ENCODE measurements at regions not wholly inside any gene's neighbourhood (a gene's known extent, or its start where the extent isn't known, plus 50 kb on each side); places are given as distances from the start of the nearest gene placed in this dataset.
"Not testable (repeated sequence)": the region's sequence is repeated elsewhere in the genome, so short reads cannot be mapped to it uniquely, and the experiment has no call there.

DNA sequence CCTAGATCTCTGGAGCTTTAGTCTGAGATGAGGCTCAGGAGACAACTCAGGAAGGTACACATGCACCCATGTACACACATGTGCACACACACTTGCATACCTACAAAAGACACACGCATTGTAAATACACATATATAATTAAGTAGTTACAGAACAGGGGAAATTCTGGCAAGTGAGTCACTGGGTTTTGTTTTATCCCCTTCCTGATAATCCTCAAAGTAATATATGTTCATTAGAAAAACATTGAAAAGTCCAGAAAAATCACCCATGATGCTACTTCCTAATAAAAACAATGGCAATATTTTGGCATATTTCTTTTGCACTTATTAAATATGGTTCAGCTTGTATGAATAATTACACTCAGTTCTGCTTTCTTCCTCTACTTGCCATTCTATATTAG is 115.3 kb upstream of the ECI2 start:
- no peak overlapping the region for H3K4me3 ChIP-seq (ENCODE audit: low read depth, poor library complexity, severe bottlenecking)
- no peak for DNase-seq (ENCODE audit: low spot score in 2 of 2)
- intact Hi-C loops (cut with DNase I; ENCODE audit: low total_unique reads): no loop called here
- WGBS, 2 donors: 84 to 94% methylated on average over 1 of the region's 1 CpG
- TF ChIP-seq POLR2A (IDR thresholded peaks at IDR 0.05): no peak
- TF ChIP-seq, protein P1, sequence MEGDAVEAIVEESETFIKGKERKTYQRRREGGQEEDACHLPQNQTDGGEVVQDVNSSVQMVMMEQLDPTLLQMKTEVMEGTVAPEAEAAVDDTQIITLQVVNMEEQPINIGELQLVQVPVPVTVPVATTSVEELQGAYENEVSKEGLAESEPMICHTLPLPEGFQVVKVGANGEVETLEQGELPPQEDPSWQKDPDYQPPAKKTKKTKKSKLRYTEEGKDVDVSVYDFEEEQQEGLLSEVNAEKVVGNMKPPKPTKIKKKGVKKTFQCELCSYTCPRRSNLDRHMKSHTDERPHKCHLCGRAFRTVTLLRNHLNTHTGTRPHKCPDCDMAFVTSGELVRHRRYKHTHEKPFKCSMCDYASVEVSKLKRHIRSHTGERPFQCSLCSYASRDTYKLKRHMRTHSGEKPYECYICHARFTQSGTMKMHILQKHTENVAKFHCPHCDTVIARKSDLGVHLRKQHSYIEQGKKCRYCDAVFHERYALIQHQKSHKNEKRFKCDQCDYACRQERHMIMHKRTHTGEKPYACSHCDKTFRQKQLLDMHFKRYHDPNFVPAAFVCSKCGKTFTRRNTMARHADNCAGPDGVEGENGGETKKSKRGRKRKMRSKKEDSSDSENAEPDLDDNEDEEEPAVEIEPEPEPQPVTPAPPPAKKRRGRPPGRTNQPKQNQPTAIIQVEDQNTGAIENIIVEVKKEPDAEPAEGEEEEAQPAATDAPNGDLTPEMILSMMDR (IDR thresholded peaks at IDR 0.05): no peak

DNA sequence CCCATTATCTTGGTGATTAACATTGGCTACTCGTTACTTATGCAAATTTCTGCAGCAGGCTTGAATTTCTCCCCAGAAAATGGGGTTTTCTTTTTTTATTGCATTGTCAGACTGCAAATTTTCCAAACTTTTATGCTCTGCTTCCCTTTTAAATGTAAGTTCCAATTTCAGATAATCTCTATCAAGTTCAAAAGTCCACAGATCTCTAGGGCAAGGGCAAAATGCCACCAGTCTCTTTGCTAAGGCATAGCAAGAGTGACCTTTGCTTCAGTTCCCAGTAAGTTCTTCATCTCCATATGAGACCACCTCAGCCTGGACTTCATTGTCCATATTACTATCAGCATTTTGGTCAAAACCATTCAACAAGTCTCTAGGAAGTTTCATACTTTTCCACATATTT is 108.5 kb upstream of the ECI2 start:
- DNase-seq (ENCODE audit: low spot score in 2 of 2); H3K4me3 ChIP-seq (ENCODE audit: low read depth, poor library complexity, severe bottlenecking); intact Hi-C loops (cut with DNase I; ENCODE audit: low total_unique reads): not testable (repeated sequence)
- WGBS, 2 donors: 90 to 94% methylated on average over 1 of the region's 1 CpG

DNA sequence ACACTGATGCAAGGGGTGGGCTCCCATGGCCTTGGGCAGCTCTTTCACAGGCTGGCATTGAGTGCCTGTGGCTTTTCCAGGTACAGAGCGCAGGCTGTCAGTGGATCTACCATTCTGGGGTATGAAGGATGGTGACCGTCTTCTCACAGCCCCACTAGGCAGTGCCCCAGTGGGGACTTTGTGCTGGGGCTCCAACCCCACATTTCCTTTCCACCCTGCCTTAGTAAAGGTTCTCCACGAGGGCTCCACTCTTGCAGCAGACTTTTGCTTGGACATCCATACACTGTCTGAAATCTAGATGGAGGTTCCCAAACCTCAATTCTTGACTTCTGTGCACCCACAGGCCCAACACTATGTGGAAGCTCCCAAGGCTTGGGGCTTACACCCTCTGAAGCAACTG is 107.9 kb upstream of the ECI2 start:
- intact Hi-C loops (cut with DNase I; ENCODE audit: low total_unique reads): no loop called here

DNA sequence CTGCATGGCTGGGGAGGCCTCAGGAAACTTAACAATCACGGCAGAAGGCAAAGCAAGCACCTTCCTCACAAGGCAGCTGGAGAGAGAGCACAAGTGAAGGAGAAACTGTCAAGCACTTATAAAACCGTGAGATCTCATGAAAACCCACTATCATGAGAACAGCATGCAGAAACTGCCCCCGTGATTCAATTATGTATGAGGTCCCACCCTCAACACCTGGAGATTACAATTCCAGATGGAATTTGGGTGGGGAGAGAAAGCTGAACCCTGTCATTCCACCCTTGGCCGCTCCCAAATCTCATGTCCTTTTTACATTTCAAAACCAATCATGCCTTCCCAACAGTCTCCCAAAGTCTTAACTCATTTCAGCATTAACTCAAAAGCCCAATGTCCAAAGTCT is 107.2 kb upstream of the ECI2 start:
- intact Hi-C loops (cut with DNase I; ENCODE audit: low total_unique reads): no loop called here
- WGBS, 2 donors: 82 to 85% methylated on average over 4 of the region's 4 CpGs

More for the DNA sequence above, 107.9 kb upstream of the ECI2 start:
- DNase-seq (ENCODE audit: low spot score in 2 of 2): no peak
- H3K4me3 ChIP-seq (ENCODE audit: low read depth, poor library complexity, severe bottlenecking): no peak overlapping the region
- 91 to 94% methylated on average over 3 of the region's 3 CpGs for WGBS, 2 donors
- no peak for TF ChIP-seq POLR2A (IDR thresholded peaks at IDR 0.05)
- TF ChIP-seq, protein P1 (IDR thresholded peaks at IDR 0.05): no peak

DNA sequence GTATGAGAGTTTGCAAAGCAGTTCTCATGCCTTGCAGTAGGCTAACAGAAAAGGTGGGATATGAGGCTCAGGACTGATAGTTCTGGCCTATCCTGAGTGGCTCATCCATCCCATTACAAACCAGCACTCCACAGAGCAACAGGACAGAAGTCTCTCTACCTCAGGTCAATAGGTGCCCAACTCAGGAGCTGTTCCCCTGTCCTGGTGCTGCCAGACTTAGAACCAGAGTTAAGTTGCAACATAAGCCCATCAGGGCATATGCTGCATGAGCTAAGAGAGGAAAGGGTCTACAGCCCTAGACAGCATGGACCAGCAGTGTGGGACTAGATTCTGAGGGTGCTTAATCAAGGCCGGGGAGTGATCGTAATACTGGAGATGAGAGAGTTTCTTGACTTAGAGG is 104.8 kb upstream of the ECI2 start:
- intact Hi-C loops (cut with DNase I; ENCODE audit: low total_unique reads): no loop called here
- 95 to 98% methylated on average over 2 of the region's 2 CpGs for WGBS, 2 donors
- DNase-seq (ENCODE audit: low spot score in 2 of 2): no peak
- H3K4me3 ChIP-seq (ENCODE audit: low read depth, poor library complexity, severe bottlenecking): no peak overlapping the region
- TF ChIP-seq, protein P1 (IDR thresholded peaks at IDR 0.05): no peak
- TF ChIP-seq POLR2A (IDR thresholded peaks at IDR 0.05): no peak

More for the DNA sequence above, 107.2 kb upstream of the ECI2 start:
- TF ChIP-seq POLR2A (IDR thresholded peaks at IDR 0.05): no peak
- TF ChIP-seq, protein P1 (IDR thresholded peaks at IDR 0.05): no peak
- no peak for DNase-seq (ENCODE audit: low spot score in 2 of 2)
- no peak overlapping the region for H3K4me3 ChIP-seq (ENCODE audit: low read depth, poor library complexity, severe bottlenecking)

DNA sequence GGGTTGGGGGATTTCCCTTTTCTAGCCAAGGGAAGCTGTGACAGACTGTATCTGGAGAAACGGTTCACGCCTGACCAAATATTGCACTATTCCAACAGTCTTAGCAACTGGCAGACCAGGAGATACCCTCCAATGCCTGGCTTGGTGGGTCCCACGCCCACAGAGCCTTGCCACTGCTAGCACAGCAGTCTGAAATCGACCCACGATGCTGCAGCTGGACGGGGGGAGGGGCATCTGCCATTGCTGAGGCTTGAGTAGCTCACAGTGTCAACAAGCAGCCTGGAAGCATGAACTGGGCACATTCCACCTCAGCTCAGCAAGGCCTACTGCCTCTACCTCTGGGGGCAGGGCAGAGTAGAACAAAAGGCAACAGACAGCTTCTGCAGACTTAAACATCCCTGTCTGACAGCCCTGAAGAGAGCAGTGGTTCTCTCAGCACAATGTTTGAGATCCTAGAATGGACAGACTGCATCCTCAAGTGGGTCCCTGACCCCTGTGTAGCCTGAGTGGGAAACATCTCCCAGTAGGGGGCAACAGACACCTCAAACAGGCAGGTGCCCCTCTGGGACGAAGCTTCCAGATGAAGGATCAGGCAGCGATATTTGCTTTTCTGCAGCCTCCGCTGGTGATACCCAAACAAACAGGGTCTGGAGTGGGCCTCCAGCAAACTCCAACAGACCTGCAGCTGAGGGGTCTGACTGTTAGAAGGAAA is 89.9 kb upstream of the ECI2 start:
- intact Hi-C loops (cut with DNase I; ENCODE audit: low total_unique reads): no loop called here
- DNase-seq (ENCODE audit: low spot score in 2 of 2): no peak
- WGBS, 2 donors: 93 to 94% methylated on average over 9 of the region's 9 CpGs
- no peak for TF ChIP-seq POLR2A (IDR thresholded peaks at IDR 0.05)
- TF ChIP-seq, protein P1 (IDR thresholded peaks at IDR 0.05): no peak
- H3K4me3 ChIP-seq (ENCODE audit: low read depth, poor library complexity, severe bottlenecking): no peak overlapping the region

All from lower leg skin (tissue), 4 donors.